PC-3 (cell line): ENCODE measurements at regions not wholly inside any gene's neighbourhood (a gene's known extent, or its start where the extent isn't known, plus 50 kb on each side); places are given as distances from the start of the nearest gene placed in this dataset.
"Not testable (repeated sequence)": the region's sequence is repeated elsewhere in the genome, so short reads cannot be mapped to it uniquely, and the experiment has no call there.

ENCODE experiments used
- ATAC-seq: fragments of 200-7000 bp; cut with Tn5 transposase; 2 replicates; pipeline ENCODE4 v1.9.1; 2020; ENCODE audit warnings: mild to moderate bottlenecking, moderate library complexity
- BruUV-seq: library from RNA; stranded (reverse); fragments of 400-500 nt; replicated peaks from 2 replicates; lab custom pipeline; 2021; lab: Mats Ljungman, UMichigan
- CTCF ChIA-PET: fragments of 300-600 bp; sonication (Branson Sonifier 250); formaldehyde crosslinking; loops from one replicate; lab custom pipeline; 2022; ENCODE audit warnings: antibody characterized with exemption; lab: Charles Lee
- POLR2A ChIA-PET: fragments of 300-600 bp; sonication (Branson Sonifier 250); formaldehyde crosslinking; loops from one replicate; lab custom pipeline; 2022; ENCODE audit warnings: antibody characterized with exemption; ENCODE audit not compliant: unreplicated experiment; lab: Charles Lee
- DNase-seq: peaks from one replicate; pipeline ENCODE4 v3.0.0-alpha.2; 2015
- H2AFZ ChIP-seq: fragments of 300-600 bp; sonication (generic); 2 replicates; pipeline ENCODE4 v1.6.0; 2016; ENCODE audit warnings: antibody characterized with exemption, low read length
- H3F3A ChIP-seq: fragments of 300-600 bp; sonication (generic); one replicate; pipeline ENCODE4 v1.6.0; 2017; ENCODE audit warnings: antibody characterized with exemption, low read length, control low read depth, mild to moderate bottlenecking; ENCODE audit not compliant: unreplicated experiment
- H3K27ac ChIP-seq: fragments of 300-600 bp; sonication (generic); 2 replicates; pipeline ENCODE4 v1.5.1; 2016; ENCODE audit warnings: mild to moderate bottlenecking, low read length
- H3K27me3 ChIP-seq: fragments of 300-600 bp; sonication (generic); 2 replicates; pipeline ENCODE4 v1.6.1; 2016; ENCODE audit warnings: low read length, mixed read lengths
- H3K36me3 ChIP-seq: fragments of 300-600 bp; sonication (generic); 2 replicates; pipeline ENCODE4 v1.6.1; 2016; ENCODE audit warnings: low read depth, mixed run types, low read length, mixed read lengths
- H3K4me1 ChIP-seq: fragments of 300-600 bp; sonication (generic); 2 replicates; pipeline ENCODE4 v1.5.1; 2016; ENCODE audit warnings: low read length; ENCODE audit not compliant: insufficient read depth
- H3K4me2 ChIP-seq: fragments of 300-600 bp; sonication (generic); 2 replicates; pipeline ENCODE4 v1.6.0; 2016; ENCODE audit warnings: low read length
- H3K4me3 ChIP-seq: fragments of 300-600 bp; sonication (generic); 2 replicates; pipeline ENCODE4 v1.5.1; 2016; ENCODE audit warnings: mild to moderate bottlenecking, low read length, mixed read lengths
- H3K79me2 ChIP-seq: fragments of 300-600 bp; sonication (generic); 2 replicates; pipeline ENCODE4 v1.6.1; 2017; ENCODE audit warnings: low read length, mixed read lengths
- H3K9ac ChIP-seq: fragments of 300-600 bp; sonication (generic); 2 replicates; pipeline ENCODE4 v1.6.0; 2016; ENCODE audit warnings: mild to moderate bottlenecking, low read length
- H3K9me2 ChIP-seq: fragments of 300-600 bp; sonication (generic); replicated peaks from 2 replicates; pipeline ENCODE4 v1.6.1; 2016; ENCODE audit warnings: mixed run types, low read length, mixed read lengths
- H3K9me3 ChIP-seq: fragments of 300-600 bp; sonication (generic); 2 replicates; pipeline ENCODE4 v1.6.1; 2016; ENCODE audit warnings: low read length, mixed read lengths
- H4K20me1 ChIP-seq: fragments of 300-600 bp; sonication (generic); 2 replicates; pipeline ENCODE4 v1.6.1; 2016; ENCODE audit warnings: low read length, mixed read lengths
- EZH2 ChIP-seq: fragments of 300-600 bp; sonication (generic); IDR thresholded peaks from one replicate; pipeline ENCODE4 v1.6.1; 2017; ENCODE audit warnings: antibody characterized with exemption, mild to moderate bottlenecking, low read length; ENCODE audit not compliant: unreplicated experiment
- EZH2phosphoT487 ChIP-seq: fragments of 300-600 bp; sonication (generic); IDR thresholded peaks from 2 replicates; pipeline ENCODE4 v1.6.1; 2018; ENCODE audit warnings: mild to moderate bottlenecking, antibody characterized with exemption, low read length, borderline replicate concordance
- intact Hi-C: fragments of 100-400 bp; cut with micrococcal nuclease; formaldehyde crosslinking; loops from 2 replicates; pipeline ENCODE4 v1.9.0; 2023
- TF ChIP-seq, protein P1 (sequence below): fragments of 300-600 bp; sonication (generic); conservative IDR thresholded peaks from 2 replicates; pipeline ENCODE4 v1.5.1; 2017; ENCODE audit warnings: antibody characterized with exemption, low read depth, mild to moderate bottlenecking, low read length

DNA sequence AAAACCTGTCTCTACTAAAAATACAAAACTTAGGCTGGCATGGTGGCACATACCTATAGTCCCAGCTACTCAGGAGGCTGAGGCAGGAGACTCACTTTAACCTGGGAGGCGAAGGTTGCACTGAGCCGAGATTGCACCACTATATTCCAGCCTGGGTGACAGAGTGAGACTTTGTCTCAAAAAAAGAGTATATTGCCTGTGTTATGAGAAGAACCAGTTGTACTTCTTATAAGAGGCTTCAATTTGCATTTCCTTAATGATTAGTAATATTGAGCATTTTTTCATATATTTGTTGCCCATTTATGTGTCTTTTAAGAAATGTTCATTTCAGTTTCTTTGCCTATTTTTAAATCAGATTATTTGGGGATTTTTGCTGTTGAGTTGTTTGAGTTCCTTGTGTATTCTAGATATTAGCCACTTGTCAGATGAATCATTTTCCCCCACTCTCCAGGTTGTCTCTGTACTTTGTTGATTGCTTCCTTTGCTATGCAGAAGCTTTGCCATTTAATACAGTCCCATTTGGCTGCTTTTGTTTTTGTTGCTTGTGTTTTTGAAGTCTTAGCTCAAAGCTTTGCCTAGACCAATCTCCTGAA, 75.8 kb upstream of the LRPPRC start:
- Histone ChIP-seq H3K9me3 (no peaks in the 10 kb centered on the region), H3K4me1 (no peaks in the 10 kb centered on the region), H3K9me2 (no peaks in the 10 kb centered on the region), H3K27ac (no peak overlapping the region), H3F3A (no peaks in the 10 kb centered on the region), H2AFZ (no peak overlapping the region), H3K27me3 (no peaks in the 10 kb centered on the region), H4K20me1 (no peaks in the 10 kb centered on the region), H3K4me2 (no peak overlapping the region), H3K9ac (no peak overlapping the region), H3K79me2 (no peaks in the 10 kb centered on the region), H3K4me3 (no peak overlapping the region), H3K36me3 (no peaks in the 10 kb centered on the region)
- POLR2A ChIA-PET: interaction anchor here (0.6 kb wide), 1 partner anchor 19 kb away, joined by 3 read pairs; no protein-coding TSS in a partner anchor
- intact Hi-C loops: no loop called here
- BruUV-seq: no TSS peak
- CTCF ChIA-PET: no interaction called here
- no peak for DNase-seq
- ATAC-seq: no peak
- TF ChIP-seq EZH2: no peak
- TF ChIP-seq, protein P1, sequence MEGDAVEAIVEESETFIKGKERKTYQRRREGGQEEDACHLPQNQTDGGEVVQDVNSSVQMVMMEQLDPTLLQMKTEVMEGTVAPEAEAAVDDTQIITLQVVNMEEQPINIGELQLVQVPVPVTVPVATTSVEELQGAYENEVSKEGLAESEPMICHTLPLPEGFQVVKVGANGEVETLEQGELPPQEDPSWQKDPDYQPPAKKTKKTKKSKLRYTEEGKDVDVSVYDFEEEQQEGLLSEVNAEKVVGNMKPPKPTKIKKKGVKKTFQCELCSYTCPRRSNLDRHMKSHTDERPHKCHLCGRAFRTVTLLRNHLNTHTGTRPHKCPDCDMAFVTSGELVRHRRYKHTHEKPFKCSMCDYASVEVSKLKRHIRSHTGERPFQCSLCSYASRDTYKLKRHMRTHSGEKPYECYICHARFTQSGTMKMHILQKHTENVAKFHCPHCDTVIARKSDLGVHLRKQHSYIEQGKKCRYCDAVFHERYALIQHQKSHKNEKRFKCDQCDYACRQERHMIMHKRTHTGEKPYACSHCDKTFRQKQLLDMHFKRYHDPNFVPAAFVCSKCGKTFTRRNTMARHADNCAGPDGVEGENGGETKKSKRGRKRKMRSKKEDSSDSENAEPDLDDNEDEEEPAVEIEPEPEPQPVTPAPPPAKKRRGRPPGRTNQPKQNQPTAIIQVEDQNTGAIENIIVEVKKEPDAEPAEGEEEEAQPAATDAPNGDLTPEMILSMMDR: no peak
- no peak for TF ChIP-seq EZH2phosphoT487

DNA sequence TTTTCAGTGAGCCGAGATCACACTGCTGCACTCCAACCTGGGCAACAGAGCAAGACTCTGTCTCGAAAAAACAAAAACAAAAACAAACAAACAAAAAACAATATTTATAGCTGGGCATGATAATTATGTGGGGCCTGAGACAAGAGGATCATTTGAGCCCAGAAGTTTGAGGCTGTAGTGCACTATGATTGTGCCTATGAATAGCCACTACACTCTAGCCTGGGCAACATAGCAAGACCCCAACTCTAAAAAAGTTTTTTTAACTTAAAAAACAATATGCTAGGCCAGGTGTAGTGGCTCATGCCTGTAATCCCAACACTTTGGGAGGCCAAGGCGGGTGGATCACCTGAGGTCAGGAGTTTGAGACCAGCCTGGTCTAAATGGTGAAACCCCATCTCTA, 77.9 kb upstream of the LRPPRC start:
- CTCF ChIA-PET, H4K20me1 ChIP-seq, H3K4me1 ChIP-seq, H3K9ac ChIP-seq, H3K4me2 ChIP-seq, H3F3A ChIP-seq, H3K4me3 ChIP-seq, H2AFZ ChIP-seq, H3K9me3 ChIP-seq, H3K79me2 ChIP-seq, H3K27ac ChIP-seq, H3K36me3 ChIP-seq, H3K27me3 ChIP-seq, BruUV-seq, intact Hi-C loops, POLR2A ChIA-PET, H3K9me2 ChIP-seq, DNase-seq, ATAC-seq: not testable (repeated sequence)

DNA sequence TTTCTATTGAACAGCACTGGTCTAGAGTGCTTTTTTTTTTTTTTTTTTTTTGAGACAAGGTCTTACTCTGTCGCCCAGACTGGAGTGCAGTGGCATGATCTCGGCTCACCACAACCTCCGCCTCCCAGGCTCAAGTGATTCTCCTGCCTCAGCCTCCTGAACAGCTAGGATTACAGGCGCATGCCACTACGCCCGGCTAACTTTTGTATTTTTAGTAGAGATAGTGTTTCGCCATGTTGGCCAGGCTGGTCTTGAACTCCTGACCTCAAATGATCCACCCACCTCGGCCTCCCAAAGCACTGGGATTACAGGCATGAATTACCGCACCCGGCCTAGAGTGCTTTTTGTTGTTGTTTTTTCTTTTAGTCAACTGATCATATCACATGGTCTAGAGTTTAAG, 79.0 kb upstream of the LRPPRC start:
- H3K4me1 ChIP-seq, H3K4me2 ChIP-seq, ATAC-seq, H3K27ac ChIP-seq, H3K79me2 ChIP-seq, H3K9ac ChIP-seq, BruUV-seq, H3K27me3 ChIP-seq, intact Hi-C loops, H3K9me2 ChIP-seq, DNase-seq, H3K4me3 ChIP-seq, CTCF ChIA-PET, H2AFZ ChIP-seq, H3K9me3 ChIP-seq, H3F3A ChIP-seq, H3K36me3 ChIP-seq, H4K20me1 ChIP-seq, POLR2A ChIA-PET: not testable (repeated sequence)

DNA sequence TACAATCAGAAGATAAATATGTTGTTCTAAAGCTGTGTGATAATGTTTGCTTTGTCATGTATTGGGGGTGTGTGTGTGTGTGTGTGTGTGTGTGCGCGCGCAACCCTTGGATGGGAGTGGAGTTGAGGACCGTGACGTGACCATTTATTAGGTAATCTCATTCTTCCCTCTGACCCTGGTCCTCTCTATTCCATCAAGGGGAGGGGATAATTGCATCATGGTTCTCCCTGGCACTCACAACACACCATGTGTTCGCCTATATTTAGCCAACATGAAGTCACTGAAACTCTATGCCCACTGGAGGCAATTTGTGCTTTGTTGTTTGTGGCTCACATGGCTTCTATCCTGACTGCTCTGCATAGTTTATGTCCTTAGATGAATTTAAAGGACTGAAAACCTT, 79.8 kb upstream of the LRPPRC start:
- ATAC-seq (no peak), DNase-seq (no peak)
- Histone ChIP-seq H2AFZ (no peak overlapping the region), H3K4me2 (no peak overlapping the region), H3K36me3 (no peaks in the 10 kb centered on the region), H3K4me3 (no peak overlapping the region), H4K20me1 (no peaks in the 10 kb centered on the region), H3K27me3 (no peaks in the 10 kb centered on the region), H3K9ac (no peak overlapping the region), H3K9me2 (no peaks in the 10 kb centered on the region), H3K79me2 (no peaks in the 10 kb centered on the region), H3K9me3 (no peaks in the 10 kb centered on the region), H3F3A (no peaks in the 10 kb centered on the region), H3K27ac (no peak overlapping the region), H3K4me1 (no peaks in the 10 kb centered on the region)
- BruUV-seq: no TSS peak
- ChIA-PET POLR2A (no interaction called here), CTCF (no interaction called here)
- intact Hi-C loops: no loop called here
- TF ChIP-seq, protein P1: no peak
- no peak for TF ChIP-seq EZH2phosphoT487
- TF ChIP-seq EZH2: no peak
